RWPE1 (cell line): ENCODE measurements at regions not wholly inside any gene's neighbourhood (a gene's known extent, or its start where the extent isn't known, plus 50 kb on each side); places are given as distances from the start of the nearest gene placed in this dataset.

Experiments
- CTCF ChIA-PET: fragments of 350-600 bp; sonication (Branson Sonifier 250); formaldehyde crosslinking; extraction: SDS; loops from one replicate; lab custom pipeline; 2021; lab: Yijun Ruan, JAX
- POLR2A ChIA-PET: fragments of 400-600 bp; formaldehyde crosslinking; extraction: SDS; loops from one replicate; lab custom pipeline; 2020; ENCODE audit warnings: antibody characterized with exemption; ENCODE audit not compliant: low non-redundant PET; lab: Yijun Ruan, JAX
- DNase-seq: peaks from one replicate; pipeline ENCODE4 v3.0.0; 2012; ENCODE audit warnings: low spot score
- H3K27ac ChIP-seq: fragments of 450-650 bp; 2 replicates; pipeline ENCODE4 v1.5.1; 2017
- TF ChIP-seq, protein P1 (sequence below): fragments of 450-650 bp; conservative IDR thresholded peaks from 2 replicates; pipeline ENCODE4 v1.5.1; 2017; ENCODE audit warnings: low read depth, mild to moderate bottlenecking

DNA sequence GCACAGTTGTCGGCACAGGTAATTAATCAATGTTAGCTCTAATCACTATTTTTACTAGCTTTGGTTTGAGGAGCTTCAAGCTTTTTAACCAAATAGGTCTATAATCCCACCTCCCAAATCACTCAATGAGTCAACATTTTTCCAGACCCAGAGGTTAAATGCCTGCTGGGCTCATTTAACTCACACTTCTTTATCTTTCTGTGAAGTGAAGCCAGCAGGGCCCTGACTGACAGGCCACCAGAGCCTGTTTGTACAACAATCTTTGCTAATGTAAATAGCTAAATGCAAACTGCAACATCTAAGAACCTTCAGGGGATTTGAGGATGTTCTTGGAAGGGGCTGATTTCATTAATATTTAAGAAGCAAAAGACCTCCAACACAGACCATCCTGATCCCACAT lies 98.4 kb upstream of the NREP start:
- DNase-seq = no peak
- TF ChIP-seq, protein P1, sequence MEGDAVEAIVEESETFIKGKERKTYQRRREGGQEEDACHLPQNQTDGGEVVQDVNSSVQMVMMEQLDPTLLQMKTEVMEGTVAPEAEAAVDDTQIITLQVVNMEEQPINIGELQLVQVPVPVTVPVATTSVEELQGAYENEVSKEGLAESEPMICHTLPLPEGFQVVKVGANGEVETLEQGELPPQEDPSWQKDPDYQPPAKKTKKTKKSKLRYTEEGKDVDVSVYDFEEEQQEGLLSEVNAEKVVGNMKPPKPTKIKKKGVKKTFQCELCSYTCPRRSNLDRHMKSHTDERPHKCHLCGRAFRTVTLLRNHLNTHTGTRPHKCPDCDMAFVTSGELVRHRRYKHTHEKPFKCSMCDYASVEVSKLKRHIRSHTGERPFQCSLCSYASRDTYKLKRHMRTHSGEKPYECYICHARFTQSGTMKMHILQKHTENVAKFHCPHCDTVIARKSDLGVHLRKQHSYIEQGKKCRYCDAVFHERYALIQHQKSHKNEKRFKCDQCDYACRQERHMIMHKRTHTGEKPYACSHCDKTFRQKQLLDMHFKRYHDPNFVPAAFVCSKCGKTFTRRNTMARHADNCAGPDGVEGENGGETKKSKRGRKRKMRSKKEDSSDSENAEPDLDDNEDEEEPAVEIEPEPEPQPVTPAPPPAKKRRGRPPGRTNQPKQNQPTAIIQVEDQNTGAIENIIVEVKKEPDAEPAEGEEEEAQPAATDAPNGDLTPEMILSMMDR = no peak
- CTCF ChIA-PET = interaction anchor here (0.6 kb wide), 1 partner anchor 222 kb away, joined by 3 read pairs; no protein-coding TSS in a partner anchor
- H3K27ac ChIP-seq = no peak overlapping the region
- POLR2A ChIA-PET = no interaction called here

DNA sequence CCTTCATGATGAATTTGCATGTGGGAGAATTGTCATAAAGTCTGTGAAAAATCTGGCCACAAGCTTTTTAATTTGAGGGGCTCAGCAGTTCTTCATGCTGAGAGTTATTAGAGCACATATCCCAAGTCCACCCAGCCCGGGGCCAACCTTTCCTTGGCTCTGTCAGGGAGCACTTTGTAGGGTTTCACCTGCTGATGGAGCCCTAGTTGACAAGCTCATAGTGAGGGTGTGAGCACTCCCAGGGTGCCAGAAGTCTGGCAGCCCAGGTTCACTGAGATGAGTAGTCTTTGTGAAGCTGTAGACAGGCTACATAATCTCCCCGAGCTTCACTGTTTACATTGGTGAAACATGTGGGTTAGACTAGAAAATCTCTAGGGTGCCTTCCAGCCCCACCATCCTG lies 97.2 kb upstream of the NREP start:
- H3K27ac ChIP-seq = no peak overlapping the region
- ChIA-PET POLR2A (no interaction called here), CTCF (interaction anchor here (1.1 to 1.2 kb wide), 2 partner anchors 9 to 151 kb away, joined by 4 read pairs; no protein-coding TSS in a partner anchor)
- no peak for DNase-seq
- TF ChIP-seq, protein P1 = no peak

DNA sequence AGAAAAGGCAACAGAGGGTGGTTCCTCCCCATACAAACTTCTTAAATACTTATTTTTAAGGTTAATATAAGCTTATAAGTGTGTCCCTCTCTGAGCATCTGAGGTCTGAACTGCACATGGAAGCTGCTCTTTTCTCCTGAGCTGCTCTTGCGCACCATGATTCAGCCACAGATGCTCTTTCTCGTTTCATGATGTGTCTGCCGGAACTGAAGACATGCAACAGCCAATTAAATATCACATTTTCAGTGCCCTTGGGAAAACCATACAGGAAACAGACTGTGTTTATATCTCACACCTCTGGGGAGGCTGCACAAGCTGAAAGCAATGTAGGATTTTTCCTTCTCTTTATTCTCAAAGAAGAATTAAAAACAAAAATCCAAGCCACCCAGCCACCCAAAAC lies 96.8 kb upstream of the NREP start:
- POLR2A ChIA-PET = no interaction called here
- DNase-seq = no peak
- H3K27ac ChIP-seq = no peak overlapping the region
- TF ChIP-seq, protein P1 = no peak
- CTCF ChIA-PET = interaction anchor here (1.0 to 1.2 kb wide), 3 partner anchors 8 to 150 kb away, joined by 3 to 4 read pairs (median 4); no protein-coding TSS in a partner anchor

DNA sequence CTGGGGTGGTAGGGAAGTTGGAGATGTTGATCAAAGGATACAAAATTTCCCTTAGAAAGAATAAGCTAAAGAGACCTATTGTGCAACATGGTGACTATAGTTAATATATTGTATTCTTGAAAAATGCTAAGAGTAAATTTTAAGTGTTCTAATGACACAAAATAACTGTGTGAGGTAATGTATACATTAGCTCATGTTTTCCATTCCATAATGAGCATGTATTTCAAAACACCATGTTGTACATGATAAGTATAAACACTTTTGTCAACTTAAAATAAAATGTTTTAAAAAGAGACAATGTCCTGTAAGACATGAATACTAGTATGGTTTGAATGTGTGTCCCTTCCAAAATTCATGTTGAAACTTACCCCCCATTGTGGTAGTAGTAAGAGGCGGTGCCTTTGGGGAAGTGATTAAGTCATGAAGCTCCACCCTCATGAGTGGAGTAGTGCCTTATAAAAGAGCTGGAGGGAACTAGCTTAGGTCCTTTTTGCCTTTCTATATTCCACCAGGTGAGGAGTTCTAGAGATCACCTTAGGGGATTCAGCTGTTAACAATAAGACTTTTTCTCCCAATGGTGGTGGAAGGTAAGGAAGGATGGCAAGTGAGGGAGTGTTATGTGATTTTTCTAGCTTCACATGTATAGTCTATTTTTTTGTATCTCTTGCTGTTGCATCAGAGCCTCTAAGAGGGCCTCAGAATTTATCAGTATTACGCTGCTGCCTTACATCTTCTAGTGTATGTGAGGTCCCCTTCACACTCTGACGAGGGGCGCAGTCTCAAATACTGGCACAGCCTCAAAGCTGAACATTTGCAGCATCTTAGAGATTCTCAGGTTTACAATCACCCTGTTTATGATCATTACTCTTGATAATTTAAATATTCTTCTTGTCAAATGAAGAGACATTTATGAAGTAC lies 94.9 kb upstream of the NREP start:
- CTCF ChIA-PET = interaction anchor here (0.6 to 0.7 kb wide), 4 partner anchors 31 to 759 kb away, joined by 3 to 4 read pairs (median 4); no protein-coding TSS in a partner anchor
- H3K27ac ChIP-seq = no peak overlapping the region
- TF ChIP-seq, protein P1 = no peak
- DNase-seq = no peak
- POLR2A ChIA-PET = no interaction called here

DNA sequence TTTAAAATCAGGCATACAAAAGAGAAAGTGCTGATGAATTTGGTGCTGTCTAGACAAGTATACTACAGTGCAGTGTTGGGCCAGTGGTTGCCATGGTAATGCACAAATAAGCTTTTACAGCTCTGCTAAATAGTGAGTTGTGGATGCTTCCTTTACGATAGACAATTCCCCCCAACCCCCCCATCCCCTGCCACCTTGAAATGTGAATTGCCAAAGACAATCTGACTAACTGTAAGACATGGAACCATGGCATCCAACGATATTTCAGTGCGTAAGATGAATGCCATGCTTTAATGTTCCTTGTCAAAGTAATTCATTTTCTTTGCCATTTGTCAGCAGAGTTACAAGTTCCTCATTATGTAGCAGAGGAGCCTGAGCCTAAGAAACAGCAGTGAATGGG lies 91.5 kb upstream of the NREP start:
- H3K27ac ChIP-seq = no peak overlapping the region
- TF ChIP-seq, protein P1 = no peak
- DNase-seq = no peak
- CTCF ChIA-PET = interaction anchor here (1.2 kb wide), 1 partner anchor 11 kb away, joined by 3 read pairs; no protein-coding TSS in a partner anchor
- POLR2A ChIA-PET = no interaction called here

DNA sequence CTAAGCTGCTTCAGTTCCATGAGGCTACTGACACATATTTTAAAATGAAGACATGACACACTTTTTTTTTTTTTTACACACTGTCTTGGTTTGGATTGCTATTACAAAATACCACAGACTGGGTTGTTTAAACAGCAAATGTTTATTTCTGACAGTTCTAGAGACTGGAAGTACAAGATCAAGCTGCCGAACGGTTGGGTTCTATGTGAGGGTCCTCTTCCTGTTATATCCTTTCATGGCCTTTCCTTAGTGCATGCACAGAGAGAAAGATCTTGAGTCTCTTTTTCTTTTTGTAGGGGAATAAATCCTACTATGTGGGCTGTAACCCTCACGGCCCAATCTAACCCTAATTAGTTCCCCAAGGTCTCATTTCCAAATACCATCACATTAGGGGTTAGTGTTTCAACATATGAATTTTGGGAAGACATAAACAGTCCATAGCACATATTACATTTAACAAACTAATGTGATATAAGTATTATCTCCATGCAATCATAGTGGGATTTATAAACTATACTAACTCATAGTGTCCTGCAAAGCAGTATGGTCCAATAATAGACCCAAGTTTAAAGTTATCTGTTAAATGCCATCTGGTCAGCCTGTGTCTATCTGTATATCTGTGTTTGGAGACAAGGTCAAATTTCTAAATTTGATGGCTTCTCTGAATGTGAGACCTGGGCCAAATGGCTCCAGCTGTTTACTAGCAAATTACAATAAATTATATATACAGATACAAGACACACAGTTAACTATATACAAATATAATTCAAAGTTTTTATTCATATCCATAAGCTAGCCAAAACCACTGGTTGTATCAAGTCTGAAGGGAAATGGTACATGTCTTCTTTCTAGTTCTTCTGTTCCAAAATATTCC lies 90.3 kb upstream of the NREP start:
- DNase-seq = no peak
- H3K27ac ChIP-seq = no peak overlapping the region
- TF ChIP-seq, protein P1 = no peak
- ChIA-PET POLR2A (interaction anchor here (0.6 kb wide), 1 partner anchor 9 kb away, joined by 3 read pairs; no protein-coding TSS in a partner anchor), CTCF (no interaction called here)
